ENCODE measurements at regions not wholly inside any gene's neighbourhood (a gene's known extent, or its start where the extent isn't known, plus 50 kb on each side); places are given as distances from the start of the nearest gene placed in this dataset.
"Not testable (repeated sequence)": the region's sequence is repeated elsewhere in the genome, so short reads cannot be mapped to it uniquely, and the experiment has no call there.

DNA sequence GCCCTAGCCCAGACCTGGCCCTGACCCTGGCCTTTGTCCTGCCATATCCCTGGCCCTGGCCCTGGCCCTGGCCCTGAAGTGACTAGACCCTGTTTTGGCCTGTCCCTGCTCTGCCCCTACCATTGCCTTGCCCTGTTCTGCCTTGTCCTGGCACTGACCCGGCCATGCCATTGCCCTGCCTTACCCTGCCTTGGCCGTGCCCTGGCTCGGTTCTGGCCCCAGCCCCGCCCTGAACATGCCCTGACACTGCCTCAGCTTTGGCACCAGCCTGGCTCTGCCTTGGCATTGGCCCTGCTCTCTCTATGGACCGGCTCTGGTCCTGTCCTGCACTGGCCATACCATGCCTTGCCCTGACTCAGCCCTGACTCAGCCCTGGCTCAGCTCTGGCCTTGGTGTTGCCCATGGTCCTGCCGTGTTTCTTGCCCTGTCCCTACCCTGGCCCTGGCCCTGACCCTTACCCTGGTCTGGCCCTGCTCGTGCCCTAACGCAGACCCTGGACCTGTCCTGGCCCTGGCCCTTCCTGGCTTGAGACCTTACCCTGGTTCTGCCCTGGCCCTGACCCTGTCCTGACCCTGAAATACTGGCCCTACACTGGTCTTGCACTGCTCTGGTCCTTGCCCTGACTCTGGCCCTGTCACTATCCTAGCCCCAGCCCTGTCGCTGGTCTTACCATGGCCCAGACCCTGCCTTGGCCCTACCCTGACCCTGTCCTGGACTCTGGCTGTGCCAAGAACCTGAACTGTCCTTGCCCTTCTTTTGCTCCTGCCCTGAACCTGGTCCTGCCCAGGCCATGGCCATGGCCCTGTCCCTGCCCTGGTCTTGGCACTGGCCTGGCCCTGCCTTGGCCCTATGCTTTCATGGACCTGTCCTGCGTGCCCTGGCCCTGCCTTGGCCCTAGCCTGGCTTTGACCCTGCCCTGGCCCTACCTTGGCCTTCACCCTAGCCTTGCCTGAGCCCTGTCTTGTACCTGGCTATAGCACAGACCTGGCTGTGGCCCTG lies 224.6 kb downstream of the LIPI start:
- H3K4me1 Mint-ChIP-seq (ENCODE audit: low read depth); H3K4me3 Mint-ChIP-seq; H3K27ac Mint-ChIP-seq; H3K27me3 Mint-ChIP-seq; CTCF ChIA-PET; intact Hi-C loops (cut with micrococcal nuclease); H3K36me3 Mint-ChIP-seq; H3K9me3 Mint-ChIP-seq; POLR2A ChIA-PET; DNase-seq: not testable (repeated sequence)

DNA sequence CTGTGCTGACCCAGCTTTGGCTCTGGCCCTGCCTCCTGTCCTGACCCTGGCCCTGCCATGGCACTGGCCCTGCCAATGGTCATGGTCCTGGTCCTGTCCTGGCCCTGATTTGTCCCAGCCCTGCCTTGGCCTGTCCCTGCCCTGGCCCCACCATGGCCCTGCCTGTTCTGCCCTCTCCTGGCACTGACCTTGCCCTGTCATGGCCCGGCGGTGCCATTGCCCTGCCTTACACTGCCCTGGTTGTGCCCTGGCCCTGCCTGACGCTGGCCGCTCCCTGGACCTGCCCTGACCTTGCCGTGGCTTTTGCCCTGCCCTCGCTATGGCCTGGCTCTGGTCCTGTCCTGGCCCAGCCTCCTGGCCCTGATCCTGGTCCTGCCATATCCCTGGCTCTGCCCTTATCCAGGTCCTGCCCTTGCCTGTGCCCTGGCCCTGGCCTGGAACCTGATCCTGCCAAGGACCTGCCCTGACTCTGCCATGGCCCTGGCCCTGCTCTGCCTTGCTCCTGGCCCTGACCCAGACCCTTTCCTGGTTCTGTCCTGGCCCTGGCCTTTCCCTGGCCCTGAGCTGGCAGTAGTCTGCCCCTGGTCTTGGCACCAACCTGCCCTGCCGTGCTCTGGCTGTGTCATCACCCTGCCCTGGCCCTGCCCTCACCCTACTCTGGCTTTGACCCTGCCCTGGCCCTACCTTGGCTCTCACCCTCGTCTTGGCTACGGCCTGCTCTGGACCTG lies 225.5 kb downstream of the LIPI start:
- POLR2A ChIA-PET; DNase-seq; H3K4me3 Mint-ChIP-seq; H3K36me3 Mint-ChIP-seq; H3K9me3 Mint-ChIP-seq; H3K27me3 Mint-ChIP-seq; H3K4me1 Mint-ChIP-seq (ENCODE audit: low read depth); H3K27ac Mint-ChIP-seq; CTCF ChIA-PET; intact Hi-C loops (cut with micrococcal nuclease): not testable (repeated sequence)

DNA sequence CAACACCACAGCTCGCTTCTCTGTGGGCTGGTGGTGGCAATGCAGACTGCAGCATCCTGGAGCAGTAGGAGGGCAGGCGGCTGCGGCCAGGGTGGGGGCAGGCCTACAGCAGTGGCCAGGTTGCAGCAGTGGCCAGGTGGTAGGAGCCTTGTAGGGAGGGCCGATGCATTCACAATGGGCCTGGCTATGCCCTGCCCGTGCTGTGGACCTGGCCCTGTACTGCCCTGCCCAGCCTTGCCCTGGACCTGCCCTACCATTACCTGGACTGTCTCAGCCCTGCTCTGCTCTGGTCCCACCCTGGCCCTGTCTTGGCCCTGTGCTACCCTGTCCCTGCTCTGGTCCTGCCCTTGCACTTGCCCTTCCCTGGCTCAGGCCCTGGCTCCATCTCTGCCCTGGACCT lies 226.0 kb downstream of the LIPI start:
- H3K27ac Mint-ChIP-seq; H3K36me3 Mint-ChIP-seq; POLR2A ChIA-PET; DNase-seq; H3K27me3 Mint-ChIP-seq; H3K4me1 Mint-ChIP-seq (ENCODE audit: low read depth); intact Hi-C loops (cut with micrococcal nuclease); CTCF ChIA-PET; H3K9me3 Mint-ChIP-seq; H3K4me3 Mint-ChIP-seq: not testable (repeated sequence)

GRCh38 chr21:13981176-13982087 lies 229.3 kb downstream of the LIPI start:
- H3K9me3 Mint-ChIP-seq; H3K4me1 Mint-ChIP-seq (ENCODE audit: low read depth); H3K27me3 Mint-ChIP-seq; H3K27ac Mint-ChIP-seq; H3K36me3 Mint-ChIP-seq; CTCF ChIA-PET; DNase-seq; intact Hi-C loops (cut with micrococcal nuclease); POLR2A ChIA-PET; H3K4me3 Mint-ChIP-seq: not testable (repeated sequence)

DNA sequence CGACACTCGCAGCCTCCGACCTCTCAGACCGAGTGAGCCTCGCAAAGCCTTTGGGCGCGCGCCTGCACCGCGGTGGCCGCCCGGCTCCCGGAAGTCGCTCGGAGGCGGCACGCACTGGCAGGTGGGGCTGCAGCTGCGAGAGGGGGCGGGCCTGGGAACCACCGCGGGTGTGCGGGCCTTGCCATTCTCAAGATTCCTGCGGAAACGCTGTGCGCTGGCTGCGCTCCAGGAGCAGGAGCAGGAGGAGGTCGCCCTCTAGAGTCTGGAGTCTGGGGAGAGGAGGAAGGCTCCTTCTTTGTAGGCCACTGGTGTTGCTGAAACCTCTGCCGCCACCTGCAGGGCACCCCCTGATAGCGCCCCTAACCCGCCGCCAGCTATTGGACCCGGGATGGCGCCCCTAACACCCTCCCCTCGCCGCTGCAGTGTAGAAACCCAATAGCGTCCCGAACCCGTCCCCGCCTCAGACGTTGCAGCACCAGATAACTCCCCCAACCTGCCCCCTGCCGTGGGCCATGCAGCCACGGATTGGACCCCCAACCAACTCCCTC lies 230.6 kb downstream of the LIPI start:
- H3K4me1 Mint-ChIP-seq (ENCODE audit: low read depth); H3K9me3 Mint-ChIP-seq; H3K27ac Mint-ChIP-seq; H3K27me3 Mint-ChIP-seq; intact Hi-C loops (cut with micrococcal nuclease); H3K36me3 Mint-ChIP-seq; POLR2A ChIA-PET; CTCF ChIA-PET: not testable (repeated sequence)
- DNase-seq = peak; percentile 79
- peak overlapping the region; percentile 74 for H3K4me3 Mint-ChIP-seq

- H3K9me3 Mint-ChIP-seq; POLR2A ChIA-PET; DNase-seq; H3K27me3 Mint-ChIP-seq; H3K36me3 Mint-ChIP-seq; H3K27ac Mint-ChIP-seq; H3K4me1 Mint-ChIP-seq (ENCODE audit: low read depth); CTCF ChIA-PET; intact Hi-C loops (cut with micrococcal nuclease): not testable (repeated sequence)
- peak overlapping the region; percentile 74 for H3K4me3 Mint-ChIP-seq
These were observed 231.1 kb downstream of the LIPI start for GRCh38 chr21:13979608-13980007.

DNA sequence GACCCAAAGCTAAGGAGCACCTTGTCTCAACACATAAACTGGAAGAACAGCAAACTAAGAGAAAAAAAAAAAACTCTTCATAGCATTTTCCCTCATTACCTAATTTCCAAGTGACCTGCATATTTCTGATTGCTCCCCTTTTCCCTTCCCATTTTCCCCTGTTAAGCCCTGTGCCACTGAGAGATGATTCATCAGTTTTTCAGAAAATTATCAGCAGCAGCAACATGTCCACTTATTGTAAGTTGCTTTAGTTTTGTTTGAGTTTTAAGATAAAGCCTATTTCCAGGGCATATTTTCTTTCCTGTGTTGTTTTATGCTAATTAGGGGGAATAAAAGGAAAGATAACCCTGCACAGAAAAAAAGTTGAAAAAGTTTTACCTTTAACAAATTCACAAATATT lies 236.2 kb downstream of the LIPI start:
- H3K4me1 Mint-ChIP-seq (ENCODE audit: low read depth); intact Hi-C loops (cut with micrococcal nuclease); H3K9me3 Mint-ChIP-seq; DNase-seq; H3K27ac Mint-ChIP-seq; H3K36me3 Mint-ChIP-seq; CTCF ChIA-PET; H3K4me3 Mint-ChIP-seq; H3K27me3 Mint-ChIP-seq; POLR2A ChIA-PET: not testable (repeated sequence)

DNA sequence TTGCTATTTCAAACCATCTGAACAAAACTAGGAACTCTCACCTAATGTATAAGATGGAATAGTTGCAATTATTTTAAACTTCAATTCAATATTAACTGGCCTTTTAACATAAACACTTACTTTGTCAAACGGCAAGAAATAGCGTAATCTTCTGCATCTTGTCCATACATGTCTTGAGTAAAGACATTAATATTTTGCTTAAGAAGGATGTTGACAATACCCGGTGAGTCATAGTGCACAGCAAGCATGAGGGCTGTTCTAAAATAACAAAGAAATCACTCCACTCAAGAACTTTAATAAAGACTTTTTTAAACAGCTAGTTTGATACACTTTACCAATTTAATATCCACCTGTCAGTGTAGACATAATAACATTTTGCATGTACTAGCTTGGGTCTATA lies 240.9 kb downstream of the LIPI start:
- intact Hi-C loops (cut with micrococcal nuclease); H3K27me3 Mint-ChIP-seq; POLR2A ChIA-PET; CTCF ChIA-PET; H3K27ac Mint-ChIP-seq; DNase-seq; H3K4me1 Mint-ChIP-seq (ENCODE audit: low read depth); H3K9me3 Mint-ChIP-seq; H3K36me3 Mint-ChIP-seq; H3K4me3 Mint-ChIP-seq: not testable (repeated sequence)

DNA sequence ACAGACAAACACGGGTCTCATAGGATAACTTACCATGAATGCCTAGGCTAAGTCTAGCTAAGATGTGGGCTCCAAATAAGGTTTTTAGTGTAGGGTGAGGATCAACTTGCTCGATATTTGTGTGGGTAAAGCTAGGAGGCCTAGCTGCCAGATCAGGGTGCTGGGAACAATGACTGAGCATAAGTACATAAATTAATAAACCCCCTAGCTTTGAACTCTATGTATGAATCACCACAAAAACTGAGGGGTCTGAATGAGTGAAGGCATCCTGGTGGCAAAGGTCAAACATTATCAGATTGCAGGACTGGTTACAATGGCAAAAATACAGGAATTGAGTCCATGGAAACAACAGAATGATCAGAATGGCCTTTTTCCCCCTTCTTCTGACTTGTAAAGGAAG lies 241.8 kb downstream of the LIPI start:
- CTCF ChIA-PET; H3K27ac Mint-ChIP-seq; H3K36me3 Mint-ChIP-seq; intact Hi-C loops (cut with micrococcal nuclease); H3K27me3 Mint-ChIP-seq; H3K9me3 Mint-ChIP-seq; DNase-seq; POLR2A ChIA-PET; H3K4me3 Mint-ChIP-seq; H3K4me1 Mint-ChIP-seq (ENCODE audit: low read depth): not testable (repeated sequence)

- H3K4me3 Mint-ChIP-seq; H3K4me1 Mint-ChIP-seq (ENCODE audit: low read depth); POLR2A ChIA-PET; intact Hi-C loops (cut with micrococcal nuclease); CTCF ChIA-PET; DNase-seq; H3K27me3 Mint-ChIP-seq; H3K27ac Mint-ChIP-seq; H3K36me3 Mint-ChIP-seq; H3K9me3 Mint-ChIP-seq: not testable (repeated sequence)
These were observed 247.5 kb downstream of the LIPI start for GRCh38 chr21:13963259-13963658.

DNA sequence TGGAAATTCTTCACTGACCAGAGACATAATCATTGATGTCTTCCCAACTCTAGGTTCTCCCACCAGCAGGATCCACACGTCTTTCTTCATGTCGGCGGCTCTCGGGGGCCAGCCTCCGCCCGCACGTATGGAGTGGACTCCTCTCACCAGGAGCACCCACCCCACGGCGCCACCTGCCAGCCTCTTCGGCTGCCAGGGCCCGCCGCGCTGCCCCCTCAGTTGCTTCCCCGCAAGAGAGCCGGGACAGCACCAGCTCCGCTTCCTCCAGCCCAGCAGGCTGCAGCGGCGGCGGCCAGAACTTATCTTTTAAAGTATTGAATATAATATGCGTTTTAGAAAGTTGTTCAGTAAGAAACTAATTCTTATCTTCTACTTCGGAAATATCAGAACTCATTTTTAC lies 273.5 kb downstream of the LIPI start:
- no peaks in the 10 kb centered on the region for H3K27me3 Mint-ChIP-seq
- no peaks in the 10 kb centered on the region for H3K4me1 Mint-ChIP-seq (ENCODE audit: low read depth)
- peaks cover 8% of the 10 kb centered on the region for H3K36me3 Mint-ChIP-seq
- intact Hi-C loops (cut with micrococcal nuclease) = no loop called here
- DNase-seq = no peak
- ChIA-PET CTCF (no interaction called here), POLR2A (no interaction called here)
- no peak overlapping the region for H3K27ac Mint-ChIP-seq
- no peak overlapping the region for H3K4me3 Mint-ChIP-seq
- peaks cover 6% of the 10 kb centered on the region for H3K9me3 Mint-ChIP-seq

All from activated CD4-positive, alpha-beta memory T cell treated with anti-CD3 and anti-CD28 coated beads for 36 hours (primary cell).